ENCODE measurements at regions not wholly inside any gene's neighbourhood (a gene's known extent, or its start where the extent isn't known, plus 50 kb on each side); places are given as distances from the start of the nearest gene placed in this dataset.

DNA sequence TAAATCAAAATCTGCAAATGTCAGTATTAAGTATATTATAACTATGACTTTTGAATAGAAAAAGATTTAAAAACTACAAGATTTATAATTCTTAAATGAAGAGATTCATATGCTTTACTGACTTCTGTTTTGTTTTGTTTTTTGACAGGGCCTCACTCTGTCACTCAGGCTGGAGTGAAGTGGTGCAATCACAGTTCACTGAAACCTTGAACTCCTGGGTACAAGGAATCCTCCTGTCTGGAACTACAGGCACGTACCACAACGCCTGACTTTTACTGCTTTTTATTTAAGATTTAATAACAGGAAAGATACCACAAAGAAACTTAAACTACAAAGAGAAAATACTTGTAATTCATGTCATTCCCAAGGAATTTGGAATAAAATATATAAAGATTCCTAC lies 940.2 kb upstream of the CITED2 start (continued):
- TF ChIP-seq, protein P1, sequence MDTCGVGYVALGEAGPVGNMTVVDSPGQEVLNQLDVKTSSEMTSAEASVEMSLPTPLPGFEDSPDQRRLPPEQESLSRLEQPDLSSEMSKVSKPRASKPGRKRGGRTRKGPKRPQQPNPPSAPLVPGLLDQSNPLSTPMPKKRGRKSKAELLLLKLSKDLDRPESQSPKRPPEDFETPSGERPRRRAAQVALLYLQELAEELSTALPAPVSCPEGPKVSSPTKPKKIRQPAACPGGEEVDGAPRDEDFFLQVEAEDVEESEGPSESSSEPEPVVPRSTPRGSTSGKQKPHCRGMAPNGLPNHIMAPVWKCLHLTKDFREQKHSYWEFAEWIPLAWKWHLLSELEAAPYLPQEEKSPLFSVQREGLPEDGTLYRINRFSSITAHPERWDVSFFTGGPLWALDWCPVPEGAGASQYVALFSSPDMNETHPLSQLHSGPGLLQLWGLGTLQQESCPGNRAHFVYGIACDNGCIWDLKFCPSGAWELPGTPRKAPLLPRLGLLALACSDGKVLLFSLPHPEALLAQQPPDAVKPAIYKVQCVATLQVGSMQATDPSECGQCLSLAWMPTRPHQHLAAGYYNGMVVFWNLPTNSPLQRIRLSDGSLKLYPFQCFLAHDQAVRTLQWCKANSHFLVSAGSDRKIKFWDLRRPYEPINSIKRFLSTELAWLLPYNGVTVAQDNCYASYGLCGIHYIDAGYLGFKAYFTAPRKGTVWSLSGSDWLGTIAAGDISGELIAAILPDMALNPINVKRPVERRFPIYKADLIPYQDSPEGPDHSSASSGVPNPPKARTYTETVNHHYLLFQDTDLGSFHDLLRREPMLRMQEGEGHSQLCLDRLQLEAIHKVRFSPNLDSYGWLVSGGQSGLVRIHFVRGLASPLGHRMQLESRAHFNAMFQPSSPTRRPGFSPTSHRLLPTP (IDR thresholded peaks at IDR 0.05; ENCODE audit: borderline replicate concordance, extremely low read depth, insufficient read length) = no peak
- no peak for TF ChIP-seq RAD51 (IDR thresholded peaks at IDR 0.05; ENCODE audit: borderline replicate concordance, low read depth)
- TF ChIP-seq HMG20A (CRISPR knock-in tag; conservative IDR thresholded peaks at IDR 0.05) = no peak
- TF ChIP-seq, protein P2, sequence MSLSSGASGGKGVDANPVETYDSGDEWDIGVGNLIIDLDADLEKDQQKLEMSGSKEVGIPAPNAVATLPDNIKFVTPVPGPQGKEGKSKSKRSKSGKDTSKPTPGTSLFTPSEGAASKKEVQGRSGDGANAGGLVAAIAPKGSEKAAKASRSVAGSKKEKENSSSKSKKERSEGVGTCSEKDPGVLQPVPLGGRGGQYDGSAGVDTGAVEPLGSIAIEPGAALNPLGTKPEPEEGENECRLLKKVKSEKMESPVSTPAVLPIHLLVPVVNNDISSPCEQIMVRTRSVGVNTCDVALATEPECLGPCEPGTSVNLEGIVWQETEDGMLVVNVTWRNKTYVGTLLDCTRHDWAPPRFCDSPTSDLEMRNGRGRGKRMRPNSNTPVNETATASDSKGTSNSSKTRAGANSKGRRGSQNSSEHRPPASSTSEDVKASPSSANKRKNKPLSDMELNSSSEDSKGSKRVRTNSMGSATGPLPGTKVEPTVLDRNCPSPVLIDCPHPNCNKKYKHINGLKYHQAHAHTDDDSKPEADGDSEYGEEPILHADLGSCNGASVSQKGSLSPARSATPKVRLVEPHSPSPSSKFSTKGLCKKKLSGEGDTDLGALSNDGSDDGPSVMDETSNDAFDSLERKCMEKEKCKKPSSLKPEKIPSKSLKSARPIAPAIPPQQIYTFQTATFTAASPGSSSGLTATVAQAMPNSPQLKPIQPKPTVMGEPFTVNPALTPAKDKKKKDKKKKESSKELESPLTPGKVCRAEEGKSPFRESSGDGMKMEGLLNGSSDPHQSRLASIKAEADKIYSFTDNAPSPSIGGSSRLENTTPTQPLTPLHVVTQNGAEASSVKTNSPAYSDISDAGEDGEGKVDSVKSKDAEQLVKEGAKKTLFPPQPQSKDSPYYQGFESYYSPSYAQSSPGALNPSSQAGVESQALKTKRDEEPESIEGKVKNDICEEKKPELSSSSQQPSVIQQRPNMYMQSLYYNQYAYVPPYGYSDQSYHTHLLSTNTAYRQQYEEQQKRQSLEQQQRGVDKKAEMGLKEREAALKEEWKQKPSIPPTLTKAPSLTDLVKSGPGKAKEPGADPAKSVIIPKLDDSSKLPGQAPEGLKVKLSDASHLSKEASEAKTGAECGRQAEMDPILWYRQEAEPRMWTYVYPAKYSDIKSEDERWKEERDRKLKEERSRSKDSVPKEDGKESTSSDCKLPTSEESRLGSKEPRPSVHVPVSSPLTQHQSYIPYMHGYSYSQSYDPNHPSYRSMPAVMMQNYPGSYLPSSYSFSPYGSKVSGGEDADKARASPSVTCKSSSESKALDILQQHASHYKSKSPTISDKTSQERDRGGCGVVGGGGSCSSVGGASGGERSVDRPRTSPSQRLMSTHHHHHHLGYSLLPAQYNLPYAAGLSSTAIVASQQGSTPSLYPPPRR (CRISPR knock-in tag; IDR thresholded peaks at IDR 0.05; ENCODE audit: borderline replicate concordance) = no peak
- TF ChIP-seq CCAR2 (IDR thresholded peaks at IDR 0.05; ENCODE audit: low read depth, low read length) = no peak
- TF ChIP-seq ZNF274 (IDR thresholded peaks at IDR 0.05; ENCODE audit: borderline replicate concordance, low read depth, low read length) = no peak
- TF ChIP-seq MYNN (IDR thresholded peaks at IDR 0.05) = no peak
- no peak for TF ChIP-seq MYNN (CRISPR knock-in tag; IDR thresholded peaks at IDR 0.05)
- TF ChIP-seq FOXA1 (IDR thresholded peaks at IDR 0.05; ENCODE audit: borderline replicate concordance) = no peak
- no peak for TF ChIP-seq CBX2 (IDR thresholded peaks at IDR 0.05; ENCODE audit: insufficient read depth, low read length, poor library complexity, severe bottlenecking)
- TF ChIP-seq POU5F1 (IDR thresholded peaks at IDR 0.05; ENCODE audit: borderline replicate concordance, low read depth, low read length, partially characterized antibody) = no peak

All from K562 (cell line).